B cell (primary cell): ENCODE measurements at regions not wholly inside any gene's neighbourhood (a gene's known extent, or its start where the extent isn't known, plus 50 kb on each side); places are given as distances from the start of the nearest gene placed in this dataset.

Experiments
- EZH2 ChIP-seq: IDR thresholded peaks from 2 replicates; pipeline ENCODE4 v1.6.1; 2012; ENCODE audit warnings: borderline replicate concordance, low read depth, mild to moderate bottlenecking, moderate library complexity, low read length; ENCODE audit not compliant: insufficient read depth, poor library complexity, severe bottlenecking
- TF ChIP-seq, protein P1 (sequence below): fragments of 200-600 bp; IDR thresholded peaks from one replicate; pipeline ENCODE4 v1.8.0; 2022; ENCODE audit warnings: antibody characterized with exemption, mild to moderate bottlenecking

DNA sequence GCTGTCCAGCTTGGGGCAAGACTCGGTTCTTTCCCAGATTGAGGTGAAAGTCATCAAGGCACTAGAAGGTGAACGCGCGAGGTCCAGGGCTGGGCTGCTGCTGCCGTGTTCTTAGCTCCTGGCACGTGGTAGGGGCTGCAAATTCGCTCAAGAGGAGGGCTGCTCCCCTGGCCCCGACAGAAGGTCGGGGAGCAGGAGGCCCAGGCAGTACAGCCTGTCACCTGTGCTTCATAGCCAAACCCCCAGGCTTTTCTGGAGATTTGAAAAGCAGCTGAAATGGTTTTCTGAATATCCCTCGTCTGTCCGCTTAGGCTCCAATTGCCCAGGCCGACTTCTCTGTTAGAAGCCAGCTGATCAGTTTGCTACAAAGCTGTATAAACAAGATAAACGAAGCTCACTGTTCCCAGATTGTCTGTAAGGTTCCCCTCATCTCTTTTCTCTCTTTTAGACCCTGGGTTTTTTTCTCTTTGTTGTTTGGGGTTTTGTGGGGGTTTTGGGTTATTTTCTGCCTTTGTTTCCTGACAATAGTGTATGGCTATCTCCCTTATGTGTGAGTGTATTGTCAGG is 60.0 kb upstream of the STX18 start:
- TF ChIP-seq, protein P1, sequence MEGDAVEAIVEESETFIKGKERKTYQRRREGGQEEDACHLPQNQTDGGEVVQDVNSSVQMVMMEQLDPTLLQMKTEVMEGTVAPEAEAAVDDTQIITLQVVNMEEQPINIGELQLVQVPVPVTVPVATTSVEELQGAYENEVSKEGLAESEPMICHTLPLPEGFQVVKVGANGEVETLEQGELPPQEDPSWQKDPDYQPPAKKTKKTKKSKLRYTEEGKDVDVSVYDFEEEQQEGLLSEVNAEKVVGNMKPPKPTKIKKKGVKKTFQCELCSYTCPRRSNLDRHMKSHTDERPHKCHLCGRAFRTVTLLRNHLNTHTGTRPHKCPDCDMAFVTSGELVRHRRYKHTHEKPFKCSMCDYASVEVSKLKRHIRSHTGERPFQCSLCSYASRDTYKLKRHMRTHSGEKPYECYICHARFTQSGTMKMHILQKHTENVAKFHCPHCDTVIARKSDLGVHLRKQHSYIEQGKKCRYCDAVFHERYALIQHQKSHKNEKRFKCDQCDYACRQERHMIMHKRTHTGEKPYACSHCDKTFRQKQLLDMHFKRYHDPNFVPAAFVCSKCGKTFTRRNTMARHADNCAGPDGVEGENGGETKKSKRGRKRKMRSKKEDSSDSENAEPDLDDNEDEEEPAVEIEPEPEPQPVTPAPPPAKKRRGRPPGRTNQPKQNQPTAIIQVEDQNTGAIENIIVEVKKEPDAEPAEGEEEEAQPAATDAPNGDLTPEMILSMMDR, result no peak
- TF ChIP-seq EZH2, result no peak
